ENCODE measurements at regions not wholly inside any gene's neighbourhood (a gene's known extent, or its start where the extent isn't known, plus 50 kb on each side); places are given as distances from the start of the nearest gene placed in this dataset.

DNA sequence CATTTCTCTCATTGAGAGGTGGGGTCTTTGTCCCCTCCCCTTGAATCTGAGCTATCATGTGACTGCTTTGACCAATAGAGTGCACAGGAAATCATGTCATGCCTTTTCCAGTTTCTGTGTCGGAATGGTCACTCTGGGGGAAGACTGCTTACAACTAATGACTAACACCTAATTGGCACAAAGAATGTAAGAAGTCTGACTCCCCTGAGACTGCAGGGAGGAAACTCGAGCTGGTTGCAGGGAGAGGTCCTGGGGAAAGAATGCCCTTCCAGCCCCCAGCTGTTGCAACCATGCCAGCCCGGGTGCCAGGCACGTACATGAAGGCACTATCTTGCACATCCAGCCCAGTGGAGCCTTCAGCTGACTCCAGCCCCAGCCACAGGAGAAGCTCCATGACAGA lies 254.2 kb downstream of the DHX15 start:
- intact Hi-C loops (cut with DNase I) = no loop called here
- no peak for ATAC-seq
- DNase-seq = no peak
- Histone ChIP-seq H3K36me3 (no peaks in the 10 kb centered on the region), H3K9me3 (no peaks in the 10 kb centered on the region), H3K4me3 (no peak overlapping the region), H3K4me1 (no peaks in the 10 kb centered on the region), H3K27me3 (no peaks in the 10 kb centered on the region), H3K27ac (no peak overlapping the region)
- TF ChIP-seq, protein P1, sequence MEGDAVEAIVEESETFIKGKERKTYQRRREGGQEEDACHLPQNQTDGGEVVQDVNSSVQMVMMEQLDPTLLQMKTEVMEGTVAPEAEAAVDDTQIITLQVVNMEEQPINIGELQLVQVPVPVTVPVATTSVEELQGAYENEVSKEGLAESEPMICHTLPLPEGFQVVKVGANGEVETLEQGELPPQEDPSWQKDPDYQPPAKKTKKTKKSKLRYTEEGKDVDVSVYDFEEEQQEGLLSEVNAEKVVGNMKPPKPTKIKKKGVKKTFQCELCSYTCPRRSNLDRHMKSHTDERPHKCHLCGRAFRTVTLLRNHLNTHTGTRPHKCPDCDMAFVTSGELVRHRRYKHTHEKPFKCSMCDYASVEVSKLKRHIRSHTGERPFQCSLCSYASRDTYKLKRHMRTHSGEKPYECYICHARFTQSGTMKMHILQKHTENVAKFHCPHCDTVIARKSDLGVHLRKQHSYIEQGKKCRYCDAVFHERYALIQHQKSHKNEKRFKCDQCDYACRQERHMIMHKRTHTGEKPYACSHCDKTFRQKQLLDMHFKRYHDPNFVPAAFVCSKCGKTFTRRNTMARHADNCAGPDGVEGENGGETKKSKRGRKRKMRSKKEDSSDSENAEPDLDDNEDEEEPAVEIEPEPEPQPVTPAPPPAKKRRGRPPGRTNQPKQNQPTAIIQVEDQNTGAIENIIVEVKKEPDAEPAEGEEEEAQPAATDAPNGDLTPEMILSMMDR (IDR thresholded peaks at IDR 0.05) = no peak
- whole genome bisulfite sequencing, 2 donors = 71 to 73% methylated on average over 4 of the region's 4 CpGs

- H3K4me1 ChIP-seq = no peaks in the 10 kb centered on the region
- TF ChIP-seq, protein P1 (IDR thresholded peaks at IDR 0.05) = no peak
- no peak overlapping the region for H3K4me3 ChIP-seq
- no peaks in the 10 kb centered on the region for H3K27me3 ChIP-seq
- no peak for ATAC-seq
- no peaks in the 10 kb centered on the region for H3K36me3 ChIP-seq
- DNase-seq = no peak
- H3K9me3 ChIP-seq = no peaks in the 10 kb centered on the region
- intact Hi-C loops (cut with DNase I) = no loop called here
- WGBS, 2 donors = 63 to 74% methylated on average over 7 of the region's 7 CpGs
- no peak overlapping the region for H3K27ac ChIP-seq
Observed at GRCh38 chr4:24328711-24329110, 255.6 kb downstream of the DHX15 start.

DNA sequence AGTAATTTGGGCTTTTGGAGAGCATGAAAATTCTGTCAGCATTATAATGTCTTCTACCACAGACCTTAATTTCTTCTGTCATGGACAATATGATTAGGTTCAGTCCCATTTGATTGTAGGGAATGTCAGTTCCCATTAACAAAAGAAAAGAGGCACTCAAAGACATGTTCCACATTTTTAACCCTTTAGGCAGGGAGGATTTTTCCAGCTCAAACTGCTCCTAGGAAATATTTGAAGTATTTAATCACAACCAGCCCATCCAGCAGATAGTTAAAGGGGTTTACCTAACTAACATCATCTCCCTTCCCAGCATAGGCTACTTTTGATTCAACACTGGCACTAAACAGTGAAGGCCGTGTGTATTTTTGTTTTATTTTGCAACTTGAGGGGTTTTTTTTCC lies 256.0 kb downstream of the DHX15 start:
- 57 to 70% methylated on average over 1 of the region's 1 CpG for WGBS, 2 donors
- Histone ChIP-seq H3K4me3 (no peak overlapping the region), H3K4me1 (no peaks in the 10 kb centered on the region), H3K27ac (no peak overlapping the region), H3K27me3 (no peaks in the 10 kb centered on the region), H3K9me3 (no peaks in the 10 kb centered on the region), H3K36me3 (no peaks in the 10 kb centered on the region)
- TF ChIP-seq, protein P1 (IDR thresholded peaks at IDR 0.05) = no peak
- intact Hi-C loops (cut with DNase I) = no loop called here
- no peak for DNase-seq
- no peak for ATAC-seq

DNA sequence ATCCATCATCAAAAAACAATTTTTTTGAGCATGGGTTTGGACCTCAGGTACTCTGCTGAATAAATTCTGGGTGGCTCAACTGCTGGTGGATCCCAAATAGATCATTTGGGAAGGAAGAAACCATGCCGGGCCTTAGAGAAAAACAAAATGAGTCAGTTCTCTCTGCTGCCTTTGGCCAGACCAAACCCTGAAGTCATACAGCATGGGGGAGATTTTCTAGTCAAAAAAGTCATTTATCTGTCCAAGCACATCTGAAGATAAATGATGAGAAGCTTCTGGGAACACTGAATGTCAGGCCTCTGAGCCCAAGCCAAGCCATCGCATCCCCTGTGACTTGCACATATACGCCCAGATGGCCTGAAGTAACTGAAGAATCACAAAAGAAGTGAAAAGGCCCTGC lies 261.4 kb downstream of the DHX15 start:
- intact Hi-C loops (cut with DNase I) = no loop called here

More for the DNA sequence above, 261.4 kb downstream of the DHX15 start:
- Histone ChIP-seq H3K36me3 (no peaks in the 10 kb centered on the region), H3K9me3 (no peaks in the 10 kb centered on the region), H3K4me1 (peaks cover 0 to 10% (median 5%) of the 10 kb centered on the region in 9 donors), H3K4me3 (no peak overlapping the region), H3K27ac (no peak overlapping the region), H3K27me3 (no peaks in the 10 kb centered on the region)
- TF ChIP-seq, protein P1 (IDR thresholded peaks at IDR 0.05) = no peak
- no peak for DNase-seq
- ATAC-seq = peak in 1 of 8 donors; percentile 55
- WGBS, 2 donors = 81 to 88% methylated on average over 3 of the region's 3 CpGs
